Dermis microvascular lymphatic vessel endothelial cell (primary cell): ENCODE measurements at regions not wholly inside any gene's neighbourhood (a gene's known extent, or its start where the extent isn't known, plus 50 kb on each side); places are given as distances from the start of the nearest gene placed in this dataset.
"Not testable (repeated sequence)": the region's sequence is repeated elsewhere in the genome, so short reads cannot be mapped to it uniquely, and the experiment has no call there.

ENCODE experiments used
- DNase-seq, 2 donors: peaks; one replicate each; pipeline versions ENCODE4 v3.0.0 to v3.0.0-alpha.2; 2010; ENCODE audit warnings: low read depth in 2 of 2

- DNase-seq, result not testable (repeated sequence)
Observed at GRCh38 chr2:111471791-111472530, 351.2 kb downstream of the BCL2L11 start.

DNA sequence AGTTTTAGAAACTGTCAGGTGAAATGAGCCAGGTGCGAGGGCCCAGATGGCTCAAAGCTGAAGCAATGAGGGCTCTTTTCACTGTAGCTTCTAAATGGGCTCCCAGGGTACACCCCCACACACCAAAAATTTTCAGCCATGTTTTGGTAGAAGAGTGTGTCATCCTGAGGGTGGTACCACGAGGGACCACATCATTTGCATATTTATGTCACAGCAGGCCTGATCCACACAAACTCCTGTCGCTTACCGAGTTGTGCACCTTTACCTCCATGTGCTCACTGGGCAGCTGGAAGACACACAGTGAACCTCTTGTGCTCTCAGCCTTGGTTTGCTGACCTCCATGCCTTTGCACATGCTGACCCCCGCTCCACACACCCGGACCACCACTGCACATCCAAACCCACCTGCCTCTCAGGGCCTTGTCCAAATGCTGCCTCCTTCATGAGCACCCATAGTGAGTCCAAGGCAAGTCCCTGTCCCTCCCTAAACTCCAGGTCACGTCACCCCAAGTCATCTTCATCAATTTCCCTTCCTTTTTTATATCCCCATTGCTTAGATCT is 352.2 kb downstream of the BCL2L11 start:
- DNase-seq, result not testable (repeated sequence)

DNA sequence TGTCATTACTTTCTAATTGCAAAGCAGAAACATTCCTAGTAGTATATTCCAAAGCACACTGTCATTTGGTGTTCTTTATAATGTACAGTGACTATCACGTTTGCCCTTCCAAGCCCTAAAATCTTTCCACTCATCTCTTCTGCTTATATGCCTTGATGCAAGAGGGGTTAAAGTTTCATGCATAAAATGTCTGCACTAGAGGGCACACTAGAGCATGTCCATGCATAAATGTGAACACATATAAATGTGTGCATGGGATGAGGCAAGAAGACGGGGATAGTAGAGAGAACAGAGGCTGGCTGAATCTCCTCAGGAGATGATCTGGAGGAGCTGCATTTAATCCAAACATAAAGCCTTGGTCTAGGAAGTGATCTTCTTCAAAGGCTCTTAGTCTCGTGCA is 352.8 kb downstream of the BCL2L11 start:
- not testable (repeated sequence) for DNase-seq

GRCh38 chr2:111474198-111474705 is 353.5 kb downstream of the BCL2L11 start:
- DNase-seq, result not testable (repeated sequence)

GRCh38 chr2:111478335-111478734 is 357.6 kb downstream of the BCL2L11 start:
- DNase-seq, result not testable (repeated sequence)

DNA sequence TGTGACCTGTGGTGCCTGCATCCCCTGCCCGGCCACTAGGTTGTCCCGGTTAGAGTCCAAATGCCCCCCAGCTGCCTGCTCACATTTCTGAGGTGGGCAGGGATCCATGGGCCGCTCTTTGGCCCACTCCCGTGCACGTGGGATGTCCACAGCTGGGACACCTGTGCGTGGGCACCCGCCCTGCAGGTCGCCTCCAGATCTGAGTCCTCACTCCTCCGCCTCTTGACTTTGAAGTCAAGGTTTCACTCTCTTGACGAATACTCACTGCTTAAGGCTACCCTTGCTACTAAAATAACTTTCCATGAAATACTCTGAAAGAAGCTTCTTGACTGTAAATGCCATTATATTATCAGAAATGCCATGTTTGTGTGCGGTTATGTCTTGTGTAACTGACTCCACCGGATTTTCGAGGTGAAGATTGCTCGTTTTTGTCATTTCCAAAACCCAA is 358.2 kb downstream of the BCL2L11 start:
- DNase-seq, result not testable (repeated sequence)

DNA sequence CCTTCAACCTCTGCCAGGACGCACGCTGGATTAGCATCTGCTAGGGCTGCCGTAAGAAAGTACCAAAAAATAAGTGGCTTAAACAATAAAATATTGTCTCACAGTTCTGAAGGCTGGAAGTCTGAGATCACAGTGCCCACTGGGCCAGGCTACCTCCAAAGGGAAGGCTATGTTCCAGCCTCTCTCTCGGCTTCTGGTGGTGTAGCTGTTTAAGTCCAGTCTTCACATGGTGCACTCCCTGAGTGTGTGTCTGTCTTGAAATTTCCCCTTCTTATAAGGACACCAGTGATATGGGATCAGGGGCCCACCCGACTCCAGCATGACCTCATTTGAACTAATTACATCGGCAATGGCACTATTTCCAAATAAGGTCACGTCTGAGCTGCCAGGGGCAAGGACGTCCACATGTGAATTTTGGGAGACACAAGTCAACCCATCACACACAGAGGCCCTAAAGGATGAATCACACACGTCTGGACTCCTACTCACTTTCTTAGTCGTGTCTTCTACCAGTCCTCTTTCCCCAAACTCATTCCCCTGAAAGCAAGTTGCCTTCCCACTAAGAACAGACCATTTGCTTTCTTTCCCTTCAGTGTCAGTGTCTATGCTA is 359.4 kb downstream of the BCL2L11 start:
- DNase-seq, result not testable (repeated sequence)

DNA sequence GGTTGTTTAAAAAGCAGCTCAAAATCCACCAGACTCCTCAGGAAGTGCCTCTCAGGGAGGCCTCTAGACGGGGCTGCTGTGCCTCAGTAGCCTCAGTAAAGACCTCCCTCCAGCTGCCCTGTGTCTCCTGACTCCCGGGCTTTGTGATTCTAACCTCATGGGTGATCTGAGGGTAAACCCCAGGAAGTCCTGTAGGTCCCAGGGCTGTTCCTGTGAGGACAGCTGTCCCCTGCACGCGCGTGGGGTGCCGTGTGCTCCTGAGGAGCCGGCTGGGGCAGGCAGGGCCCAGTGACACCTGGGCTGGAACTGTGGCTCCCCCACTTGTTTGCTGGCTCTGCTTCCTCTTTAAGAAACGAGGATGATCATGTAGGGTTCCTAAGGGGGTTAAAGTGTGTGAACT is 359.9 kb downstream of the BCL2L11 start:
- DNase-seq, result not testable (repeated sequence)

DNA sequence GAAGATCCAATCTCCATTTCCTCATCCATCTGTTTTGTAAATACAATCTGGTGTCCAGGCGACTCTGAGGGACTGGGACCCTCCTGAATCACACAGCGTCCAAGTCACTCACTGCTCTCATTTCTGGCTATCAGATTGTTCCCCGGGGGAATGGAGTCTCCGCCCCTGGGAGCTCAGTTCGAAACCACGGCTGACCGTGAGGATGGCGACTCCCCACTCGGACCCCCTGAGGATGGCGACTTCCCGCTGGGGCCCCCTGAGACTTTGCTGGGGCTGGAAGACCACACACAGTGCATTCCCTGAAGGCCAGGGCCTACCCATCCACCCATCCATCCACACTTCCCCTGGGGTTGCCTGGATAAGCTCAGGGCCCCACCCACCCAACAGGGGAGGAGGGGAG is 360.5 kb downstream of the BCL2L11 start:
- not testable (repeated sequence) for DNase-seq

- DNase-seq, result not testable (repeated sequence)
Observed at GRCh38 chr2:111482987-111483679, 362.4 kb downstream of the BCL2L11 start.

GRCh38 chr2:111484097-111484496 is 363.4 kb downstream of the BCL2L11 start:
- DNase-seq, result not testable (repeated sequence)

DNA sequence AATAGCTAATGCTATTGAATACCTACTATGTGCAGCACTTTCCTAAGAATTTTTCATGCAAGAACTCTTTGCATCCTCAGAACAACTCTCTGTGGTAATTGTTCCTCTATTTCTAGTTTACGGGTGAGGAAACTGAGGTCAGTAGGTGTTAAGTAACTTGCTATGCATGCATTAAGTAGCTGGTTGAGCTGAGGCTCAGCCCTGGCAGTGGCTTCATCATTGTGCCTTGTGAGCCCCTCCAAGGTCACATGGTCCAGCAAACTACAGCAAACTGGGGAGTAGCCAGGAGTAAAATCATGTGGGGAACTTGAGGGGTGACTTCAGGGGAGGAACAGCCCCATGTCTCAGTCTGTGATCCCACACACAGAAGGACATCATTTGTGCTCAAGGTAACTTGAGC is 365.2 kb downstream of the BCL2L11 start:
- DNase-seq, result not testable (repeated sequence)

DNA sequence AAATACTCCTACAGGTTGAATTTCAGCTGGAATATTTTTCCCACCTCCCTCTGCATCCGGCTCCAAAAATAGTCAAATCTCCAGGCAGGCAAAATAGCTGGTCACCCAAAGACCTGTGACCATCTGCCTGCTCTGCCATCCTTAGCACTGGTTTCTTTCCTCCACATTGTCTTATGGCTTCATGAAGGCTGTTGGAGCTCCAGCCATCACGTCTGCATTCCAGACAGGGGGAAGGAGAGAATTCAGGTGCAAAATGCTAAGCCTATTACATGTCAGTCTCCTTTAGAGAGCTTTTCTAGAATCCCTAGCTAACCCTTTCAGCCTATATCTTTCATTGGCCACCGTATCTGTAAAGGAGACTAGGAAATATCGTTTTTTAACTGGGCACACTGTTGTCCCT is 367.7 kb downstream of the BCL2L11 start:
- DNase-seq, result not testable (repeated sequence)

GRCh38 chr2:111489460-111489859 is 368.7 kb downstream of the BCL2L11 start:
- DNase-seq, result not testable (repeated sequence)

DNA sequence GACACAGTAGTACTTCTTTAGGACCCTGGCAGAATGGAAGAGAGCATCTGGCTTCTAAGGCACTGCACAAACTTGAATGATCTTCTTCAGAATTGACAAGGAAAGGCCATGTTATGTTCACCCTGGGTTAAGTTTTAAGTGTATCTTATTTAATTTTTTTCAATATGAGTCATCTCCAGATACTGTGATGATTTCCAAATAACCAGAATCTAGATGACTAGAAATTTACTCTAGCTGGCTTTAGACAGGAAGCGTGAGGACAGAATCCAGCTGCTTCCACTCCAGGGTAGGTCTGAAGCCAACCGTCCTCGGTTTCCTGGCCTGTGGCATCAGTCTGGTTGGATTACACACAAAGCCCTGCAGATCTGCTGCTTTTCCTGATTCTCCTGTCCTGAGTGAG is 370.5 kb downstream of the BCL2L11 start:
- not testable (repeated sequence) for DNase-seq

DNA sequence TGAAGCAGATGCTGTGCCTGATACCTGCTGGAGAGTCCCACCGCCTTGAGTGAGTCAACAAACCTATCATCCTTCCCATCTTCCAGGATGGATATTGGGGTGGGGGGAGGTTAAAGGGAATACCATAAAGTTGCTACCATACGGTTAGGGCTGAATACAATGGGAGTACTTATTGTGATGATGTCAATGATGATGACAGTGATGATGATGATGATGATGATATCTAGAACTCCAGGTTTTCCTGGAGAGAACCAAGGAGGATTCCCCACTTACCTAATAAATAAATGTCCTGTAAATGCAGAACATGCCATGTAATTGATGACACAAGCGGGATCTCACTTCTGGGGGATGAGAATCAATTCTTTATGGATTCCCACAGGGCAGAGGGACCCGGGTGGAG is 370.9 kb downstream of the BCL2L11 start:
- not testable (repeated sequence) for DNase-seq

DNA sequence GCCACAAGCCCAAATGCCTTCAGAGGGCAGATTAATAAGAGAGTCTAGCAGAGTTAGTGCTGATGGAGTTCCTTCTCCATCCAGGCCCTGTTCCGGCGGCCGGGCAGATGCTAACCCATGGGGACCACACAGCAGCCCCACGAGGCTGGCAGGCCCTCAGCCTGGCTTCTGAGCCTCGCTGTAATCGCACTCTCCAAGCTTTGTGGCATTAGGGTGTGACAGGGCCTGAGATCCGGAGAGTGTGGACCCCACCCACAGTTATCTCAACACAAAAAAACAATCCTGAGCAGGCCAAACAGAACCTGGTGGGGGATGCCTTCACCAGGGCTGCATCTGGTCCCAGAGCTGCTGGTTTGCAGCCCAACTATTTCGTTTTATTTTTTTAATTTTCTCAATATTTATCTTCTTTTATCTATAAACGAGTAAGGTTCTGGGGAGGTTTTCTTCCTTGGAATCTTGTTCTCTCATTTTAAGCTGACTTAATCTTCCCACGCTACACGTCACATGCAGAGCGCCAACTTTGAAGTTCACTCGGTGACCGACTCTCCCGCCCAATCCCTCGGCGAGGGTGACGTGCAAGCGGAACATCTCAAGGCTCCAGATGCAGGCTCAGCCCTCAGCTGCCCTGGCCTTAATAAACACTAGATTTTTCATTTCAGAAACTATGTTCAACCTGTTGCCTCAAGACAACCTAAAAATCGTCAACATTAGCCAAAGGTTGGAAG is 372.4 kb downstream of the BCL2L11 start:
- DNase-seq, result not testable (repeated sequence)

- not testable (repeated sequence) for DNase-seq
Observed at GRCh38 chr2:111493720-111494078, 373.0 kb downstream of the BCL2L11 start.

GRCh38 chr2:111494288-111494980 is 373.7 kb downstream of the BCL2L11 start:
- not testable (repeated sequence) for DNase-seq

- DNase-seq, result not testable (repeated sequence)
Observed at GRCh38 chr2:111494981-111495315, 374.2 kb downstream of the BCL2L11 start.

GRCh38 chr2:111495636-111496035 is 374.9 kb downstream of the BCL2L11 start:
- DNase-seq, result not testable (repeated sequence)
